ENCODE measurements at regions not wholly inside any gene's neighbourhood (a gene's known extent, or its start where the extent isn't known, plus 50 kb on each side); places are given as distances from the start of the nearest gene placed in this dataset.

DNA sequence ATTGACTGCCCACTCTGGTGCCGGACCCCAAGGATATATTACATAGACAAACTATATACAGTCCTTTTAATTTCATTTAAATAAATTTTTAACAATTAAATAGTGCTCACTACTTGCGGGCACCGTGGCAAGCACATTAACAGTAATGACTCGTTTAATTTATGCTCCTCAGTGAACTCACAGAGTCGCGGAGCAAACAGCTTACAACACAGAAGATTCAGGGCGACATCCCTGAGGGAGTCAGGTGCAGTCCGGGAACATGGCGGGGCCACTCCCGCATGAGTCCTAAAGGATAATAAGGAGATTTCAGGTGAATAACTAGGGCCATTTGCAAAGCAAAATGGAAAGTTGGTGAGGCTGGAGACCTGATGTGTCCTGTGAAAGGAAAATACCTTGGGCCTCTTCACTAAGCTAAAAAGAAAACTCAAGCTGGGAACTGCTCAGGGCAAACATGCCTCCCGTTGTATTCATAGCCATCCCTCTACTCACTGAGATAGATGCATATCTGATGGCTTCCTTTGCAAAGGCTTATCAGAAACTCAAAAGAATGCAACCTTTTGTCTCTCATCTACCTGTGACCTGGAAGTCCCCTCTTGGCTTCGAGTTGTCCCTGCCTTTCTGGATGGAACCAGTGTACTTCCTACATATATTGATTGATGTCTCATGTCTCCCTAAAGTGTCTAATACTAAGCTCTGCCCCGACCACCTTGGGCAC lies 125.6 kb downstream of the KLF6 start:
- no peak overlapping the region for H3K27ac ChIP-seq
- no peaks in the 10 kb centered on the region for H3K27me3 ChIP-seq
- TF ChIP-seq, protein P1, sequence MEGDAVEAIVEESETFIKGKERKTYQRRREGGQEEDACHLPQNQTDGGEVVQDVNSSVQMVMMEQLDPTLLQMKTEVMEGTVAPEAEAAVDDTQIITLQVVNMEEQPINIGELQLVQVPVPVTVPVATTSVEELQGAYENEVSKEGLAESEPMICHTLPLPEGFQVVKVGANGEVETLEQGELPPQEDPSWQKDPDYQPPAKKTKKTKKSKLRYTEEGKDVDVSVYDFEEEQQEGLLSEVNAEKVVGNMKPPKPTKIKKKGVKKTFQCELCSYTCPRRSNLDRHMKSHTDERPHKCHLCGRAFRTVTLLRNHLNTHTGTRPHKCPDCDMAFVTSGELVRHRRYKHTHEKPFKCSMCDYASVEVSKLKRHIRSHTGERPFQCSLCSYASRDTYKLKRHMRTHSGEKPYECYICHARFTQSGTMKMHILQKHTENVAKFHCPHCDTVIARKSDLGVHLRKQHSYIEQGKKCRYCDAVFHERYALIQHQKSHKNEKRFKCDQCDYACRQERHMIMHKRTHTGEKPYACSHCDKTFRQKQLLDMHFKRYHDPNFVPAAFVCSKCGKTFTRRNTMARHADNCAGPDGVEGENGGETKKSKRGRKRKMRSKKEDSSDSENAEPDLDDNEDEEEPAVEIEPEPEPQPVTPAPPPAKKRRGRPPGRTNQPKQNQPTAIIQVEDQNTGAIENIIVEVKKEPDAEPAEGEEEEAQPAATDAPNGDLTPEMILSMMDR (IDR thresholded peaks at IDR 0.05) = no peak
- TF ChIP-seq POLR2A (IDR thresholded peaks at IDR 0.05) = no peak
- 90 to 94% methylated on average over 13 of the region's 13 CpGs for WGBS, 2 donors
- H3K36me3 ChIP-seq (ENCODE audit: low read depth, missing control alignments) = no peaks in the 10 kb centered on the region
- H3K4me3 ChIP-seq = no peak overlapping the region
- intact Hi-C loops (cut with DNase I; ENCODE audit: low total_unique reads) = no loop called here
- H3K9me3 ChIP-seq = no peaks in the 10 kb centered on the region
- DNase-seq = no peak
- no peaks in the 10 kb centered on the region for H3K4me1 ChIP-seq

DNA sequence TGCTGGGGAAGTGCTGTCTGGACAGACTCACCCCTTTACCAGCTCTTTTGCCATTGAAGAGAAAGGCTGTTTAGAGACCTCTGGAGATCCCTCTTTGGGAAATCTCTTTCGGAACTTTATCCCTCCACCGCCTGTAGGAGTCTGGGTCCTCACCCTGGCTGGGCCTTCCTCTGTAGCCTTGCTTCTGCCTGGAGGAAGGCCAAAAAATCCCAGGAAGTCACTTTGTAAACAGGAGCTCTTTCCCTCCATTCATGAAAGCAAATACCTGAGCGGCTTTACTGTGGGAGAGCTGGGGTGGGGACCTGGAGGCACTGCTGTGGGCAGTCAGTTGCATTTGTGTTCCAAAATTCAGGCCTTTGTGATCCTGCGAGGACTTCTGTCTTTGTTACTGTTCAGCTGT lies 126.2 kb downstream of the KLF6 start:
- intact Hi-C loops (cut with DNase I; ENCODE audit: low total_unique reads) = no loop called here
- TF ChIP-seq POLR2A (IDR thresholded peaks at IDR 0.05) = no peak
- TF ChIP-seq, protein P1 (IDR thresholded peaks at IDR 0.05) = no peak
- no peaks in the 10 kb centered on the region for H3K4me1 ChIP-seq
- no peaks in the 10 kb centered on the region for H3K27me3 ChIP-seq
- H3K27ac ChIP-seq = no peak overlapping the region
- H3K36me3 ChIP-seq (ENCODE audit: low read depth, missing control alignments) = no peaks in the 10 kb centered on the region
- H3K4me3 ChIP-seq = no peak overlapping the region
- no peaks in the 10 kb centered on the region for H3K9me3 ChIP-seq
- DNase-seq = no peak
- 48 to 65% methylated on average over 4 of the region's 4 CpGs for WGBS, 2 donors

DNA sequence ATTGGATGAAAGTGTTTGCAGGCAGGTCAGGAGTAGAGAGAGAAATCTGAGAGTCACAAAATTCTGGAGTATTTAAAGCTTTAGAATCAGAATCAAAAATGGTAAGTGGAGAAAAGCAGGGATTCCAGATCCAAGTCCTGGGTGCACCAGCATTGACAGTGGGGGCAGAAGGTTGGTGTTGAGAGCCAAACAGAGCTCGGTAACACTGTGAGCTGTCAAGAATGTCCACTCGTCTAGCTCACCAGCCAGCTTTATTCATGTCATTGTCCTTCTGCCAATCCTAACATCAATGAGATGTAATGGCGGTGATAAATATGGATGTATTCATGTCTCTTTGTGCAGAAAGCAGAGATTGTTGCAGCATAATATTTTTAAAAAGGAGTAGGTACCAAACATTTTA lies 128.8 kb downstream of the KLF6 start:
- Histone ChIP-seq H3K27ac (no peak overlapping the region), H3K36me3 (ENCODE audit: low read depth, missing control alignments) (no peaks in the 10 kb centered on the region), H3K9me3 (no peaks in the 10 kb centered on the region), H3K4me1 (no peaks in the 10 kb centered on the region), H3K27me3 (no peaks in the 10 kb centered on the region), H3K4me3 (no peak overlapping the region)
- intact Hi-C loops (cut with DNase I; ENCODE audit: low total_unique reads) = no loop called here
- TF ChIP-seq, protein P1 (IDR thresholded peaks at IDR 0.05) = no peak
- no peak for TF ChIP-seq POLR2A (IDR thresholded peaks at IDR 0.05)
- WGBS, 2 donors = 73 to 88% methylated on average over 3 of the region's 3 CpGs
- no peak for DNase-seq

DNA sequence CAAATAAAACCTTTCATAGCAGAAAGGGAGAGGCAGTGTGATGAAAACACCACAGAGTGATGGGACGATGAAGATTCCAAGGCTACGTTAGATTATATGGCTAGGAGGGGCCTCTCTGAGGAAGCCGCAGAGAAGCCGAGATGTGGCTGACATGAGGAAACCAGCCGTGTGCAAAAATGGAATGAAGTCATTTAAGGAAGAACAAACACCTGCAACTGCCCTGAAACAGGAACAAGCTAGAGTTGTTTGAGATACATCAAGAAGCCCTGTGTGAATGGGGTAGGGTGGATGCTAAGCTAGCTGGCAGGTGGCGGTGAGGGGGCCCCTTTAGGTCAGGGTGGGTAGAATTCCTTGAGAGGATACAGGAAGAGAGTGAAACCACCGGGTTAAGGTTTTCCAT lies 129.5 kb downstream of the KLF6 start:
- no peak overlapping the region for H3K27ac ChIP-seq
- no peaks in the 10 kb centered on the region for H3K27me3 ChIP-seq
- WGBS, 2 donors = 72 to 77% methylated on average over 7 of the region's 7 CpGs
- H3K4me1 ChIP-seq = no peaks in the 10 kb centered on the region
- no peak for DNase-seq
- no peak for TF ChIP-seq POLR2A (IDR thresholded peaks at IDR 0.05)
- TF ChIP-seq, protein P1 (IDR thresholded peaks at IDR 0.05) = no peak
- H3K36me3 ChIP-seq (ENCODE audit: low read depth, missing control alignments) = no peaks in the 10 kb centered on the region
- H3K9me3 ChIP-seq = no peaks in the 10 kb centered on the region
- no peak overlapping the region for H3K4me3 ChIP-seq
- intact Hi-C loops (cut with DNase I; ENCODE audit: low total_unique reads) = no loop called here

DNA sequence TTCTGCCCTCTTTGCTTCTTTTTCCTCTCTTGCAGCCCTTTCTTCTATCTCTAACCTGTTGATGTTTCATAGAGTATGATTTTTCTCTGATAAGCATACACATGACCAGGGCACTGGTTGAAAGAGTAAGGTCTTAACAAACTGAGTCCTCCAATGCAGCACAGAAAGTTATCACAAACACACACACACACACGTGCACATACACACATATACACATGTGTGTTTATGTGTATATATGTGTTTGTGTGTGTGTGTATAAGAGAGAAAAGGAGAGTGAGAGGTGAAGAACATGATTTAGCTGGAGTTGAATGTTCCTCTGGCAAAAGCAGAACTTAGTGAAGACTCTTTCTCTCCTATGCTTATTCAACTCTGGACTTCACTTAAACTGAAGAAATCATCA lies 130.0 kb downstream of the KLF6 start:
- intact Hi-C loops (cut with DNase I; ENCODE audit: low total_unique reads) = no loop called here
- Histone ChIP-seq H3K9me3 (no peaks in the 10 kb centered on the region), H3K36me3 (ENCODE audit: low read depth, missing control alignments) (no peaks in the 10 kb centered on the region), H3K4me3 (no peak overlapping the region), H3K27me3 (no peaks in the 10 kb centered on the region), H3K27ac (no peak overlapping the region), H3K4me1 (no peaks in the 10 kb centered on the region)
- WGBS, 2 donors = 35 to 65% methylated on average over 1 of the region's 1 CpG
- TF ChIP-seq POLR2A (IDR thresholded peaks at IDR 0.05) = no peak
- TF ChIP-seq, protein P1 (IDR thresholded peaks at IDR 0.05) = no peak
- no peak for DNase-seq
